Peyer's patch (tissue), 4 donors: ENCODE measurements at regions not wholly inside any gene's neighbourhood (a gene's known extent, or its start where the extent isn't known, plus 50 kb on each side); places are given as distances from the start of the nearest gene placed in this dataset.

Experiments
- CTCF ChIP-seq, 6 experiments: fragments of 450-650 bp in 4 of 6; fragments of 200-600 bp in 2 of 6; sonication (generic) in 1 of 6; IDR thresholded peaks; one replicate each; pipeline ENCODE4 v1.5.1; 2017 to 2019; ENCODE audit warnings: antibody characterized with exemption in 6 of 6, mild to moderate bottlenecking in 3 of 6, moderate library complexity in 1 of 6
- POLR2A ChIP-seq, 2 donors: fragments of 450-650 bp; IDR thresholded peaks; one replicate each; pipeline ENCODE4 v1.5.1; 2017; ENCODE audit warnings: antibody characterized with exemption in 2 of 2, mild to moderate bottlenecking in 2 of 2, moderate library complexity in 2 of 2

GRCh38 chrX:867966-868647 is 237.5 kb downstream of the SHOX start:
- TF ChIP-seq CTCF (IDR thresholded peaks at IDR 0.05) (no peak), POLR2A (IDR thresholded peaks at IDR 0.05) (no peak)
